IMR-90 (cell line): ENCODE measurements at regions not wholly inside any gene's neighbourhood (a gene's known extent, or its start where the extent isn't known, plus 50 kb on each side); places are given as distances from the start of the nearest gene placed in this dataset.

ENCODE experiments used
- ATAC-seq: fragments of 200-7000 bp; cut with Tn5 transposase; 2 replicates; pipeline ENCODE4 v1.9.1; 2020; ENCODE audit warnings: low read depth, mild to moderate bottlenecking, moderate library complexity
- BruUV-seq: library from RNA; stranded (reverse); fragments of 400-500 nt; replicated peaks from 2 replicates; lab custom pipeline; 2021; lab: Mats Ljungman, UMichigan
- CTCF ChIA-PET: fragments of 300-600 bp; formaldehyde crosslinking; extraction: SDS; loops from one replicate; lab custom pipeline; 2021; ENCODE audit warnings: antibody characterized with exemption; lab: Yijun Ruan, JAX
- POLR2A ChIA-PET: fragments of 300-600 bp; sonication (Branson Sonifier 250); formaldehyde crosslinking; loops from one replicate; lab custom pipeline; 2022; ENCODE audit warnings: antibody characterized with exemption; ENCODE audit not compliant: unreplicated experiment; lab: Charles Lee
- DNase-seq: peaks from one replicate; pipeline ENCODE4 v3.0.0; 2013
- H2AFZ ChIP-seq: replicated peaks from 2 replicates; pipeline ENCODE3; 2013; ENCODE audit warnings: low read length, mild to moderate bottlenecking; ENCODE audit not compliant: poor library complexity
- H2AK5ac ChIP-seq: 2 replicates; pipeline ENCODE4 v1.6.1; 2013; ENCODE audit warnings: low read depth, low read length, inconsistent platforms
- H2AK9ac ChIP-seq: replicated peaks from 2 replicates; pipeline ENCODE3; 2013; ENCODE audit warnings: mild to moderate bottlenecking, low read depth, low read length, moderate library complexity; ENCODE audit not compliant: poor library complexity
- H2BK120ac ChIP-seq: 2 replicates; pipeline ENCODE4 v1.6.1; 2013; ENCODE audit warnings: low read depth, low read length, inconsistent platforms
- H2BK15ac ChIP-seq: 3 replicates; pipeline ENCODE4 v1.6.1; 2013; ENCODE audit warnings: low read depth, low read length, inconsistent platforms
- H2BK20ac ChIP-seq: 2 replicates; pipeline ENCODE4 v1.6.1; 2013; ENCODE audit warnings: low read depth, mild to moderate bottlenecking, inconsistent platforms, low read length, moderate library complexity
- H2BK5ac ChIP-seq: 2 replicates; pipeline ENCODE4 v1.6.1; 2013; ENCODE audit warnings: mild to moderate bottlenecking, low read depth, low read length, inconsistent platforms; ENCODE audit not compliant: poor library complexity, severe bottlenecking
- H3K14ac ChIP-seq: replicated peaks from 2 replicates; pipeline ENCODE4 v1.6.1; 2013; ENCODE audit warnings: low read depth, low read length, inconsistent platforms
- H3K18ac ChIP-seq: 2 replicates; pipeline ENCODE4 v1.6.1; 2013; ENCODE audit warnings: low read depth, low read length, control low read depth
- H3K23ac ChIP-seq: 2 replicates; pipeline ENCODE4 v1.6.1; 2013; ENCODE audit warnings: low read depth, low read length, inconsistent platforms
- H3K27ac ChIP-seq: 2 replicates; pipeline ENCODE4 v1.5.1; 2013; ENCODE audit warnings: mild to moderate bottlenecking, control low read depth, low read length; ENCODE audit not compliant: insufficient read depth
- H3K27me3 ChIP-seq: 2 replicates; pipeline ENCODE4 v1.6.1; 2013; ENCODE audit warnings: low read length; ENCODE audit not compliant: control insufficient read depth, insufficient read depth
- H3K36me3 ChIP-seq: 2 replicates; pipeline ENCODE4 v1.6.1; 2013; ENCODE audit warnings: low read length, mixed read lengths; ENCODE audit not compliant: control insufficient read depth, insufficient read depth
- H3K4ac ChIP-seq: 2 replicates; pipeline ENCODE4 v1.6.1; 2013; ENCODE audit warnings: low read depth, low read length, inconsistent platforms
- H3K4me1 ChIP-seq: 2 replicates; pipeline ENCODE4 v1.6.1; 2013; ENCODE audit warnings: low read length, mixed read lengths; ENCODE audit not compliant: control insufficient read depth, insufficient read depth
- H3K4me2 ChIP-seq: 2 replicates; pipeline ENCODE4 v1.6.1; 2013; ENCODE audit warnings: low read depth, mild to moderate bottlenecking, control low read depth, low read length, moderate library complexity
- H3K4me3 ChIP-seq: 2 replicates; pipeline ENCODE4 v1.5.1; 2013; ENCODE audit warnings: low read depth, mild to moderate bottlenecking, control low read depth, low read length, moderate library complexity; ENCODE audit not compliant: insufficient read depth
- H3K56ac ChIP-seq: 2 replicates; pipeline ENCODE4 v1.6.1; 2013; ENCODE audit warnings: low read length, inconsistent platforms; ENCODE audit not compliant: insufficient read depth; ENCODE audit errors: extremely low read depth
- H3K79me1 ChIP-seq, 2 experiments: 2 replicates each; pipeline ENCODE4 v1.6.1; 2013; ENCODE audit warnings: low read length in 2 of 2, inconsistent platforms in 1 of 2, low read depth in 1 of 2
- H3K9ac ChIP-seq: 2 replicates; pipeline ENCODE4 v1.6.1; 2013; ENCODE audit warnings: low read depth, low read length, control low read depth
- H3K9me1 ChIP-seq: 2 replicates; pipeline ENCODE4 v1.6.1; 2013; ENCODE audit warnings: low read length, inconsistent platforms; ENCODE audit not compliant: insufficient read depth
- H3K9me3 ChIP-seq: 2 replicates; pipeline ENCODE4 v1.6.1; 2013; ENCODE audit warnings: low read length; ENCODE audit not compliant: control insufficient read depth, insufficient read depth
- H4K20me1 ChIP-seq: 2 replicates; pipeline ENCODE4 v1.6.1; 2013; ENCODE audit warnings: low read length, inconsistent platforms; ENCODE audit not compliant: insufficient read depth
- H4K5ac ChIP-seq: 2 replicates; pipeline ENCODE4 v1.6.1; 2013; ENCODE audit warnings: mild to moderate bottlenecking, low read depth, low read length, control low read depth
- H4K8ac ChIP-seq, 2 experiments: 2 replicates each; pipeline ENCODE4 v1.6.1; 2013; ENCODE audit warnings: low read depth in 2 of 2, low read length in 2 of 2, control low read depth in 1 of 2, inconsistent platforms in 1 of 2
- H4K91ac ChIP-seq: 2 replicates; pipeline ENCODE4 v1.6.1; 2013; ENCODE audit warnings: low read depth, low read length, inconsistent platforms; ENCODE audit not compliant: insufficient read depth
- BHLHE40 ChIP-seq: fragments of 150-350 bp; IDR thresholded peaks from 2 replicates; pipeline ENCODE4 v1.6.1; 2016; ENCODE audit warnings: mild to moderate bottlenecking, low read depth, low read length
- CEBPB ChIP-seq: IDR thresholded peaks from 2 replicates; pipeline ENCODE4 v1.6.1; 2012; ENCODE audit warnings: low read depth, low read length, improper control_type of control experiment
- CHD1 ChIP-seq: IDR thresholded peaks from 2 replicates; pipeline ENCODE4 v1.6.1; 2012; ENCODE audit warnings: low read depth, low read length, improper control_type of control experiment
- CTCF ChIP-seq: conservative IDR thresholded peaks from 2 replicates; pipeline ENCODE4 v1.5.1; 2012; ENCODE audit warnings: mild to moderate bottlenecking, low read depth, low read length, improper control_type of control experiment
- FOS ChIP-seq: fragments of 150-350 bp; IDR thresholded peaks from 2 replicates; pipeline ENCODE4 v1.6.1; 2016; ENCODE audit warnings: low read depth, low read length
- MAZ ChIP-seq: IDR thresholded peaks from 2 replicates; pipeline ENCODE4 v1.6.1; 2012; ENCODE audit warnings: low read depth, mild to moderate bottlenecking, low read length, improper control_type of control experiment, moderate library complexity, borderline replicate concordance
- MXI1 ChIP-seq: IDR thresholded peaks from 2 replicates; pipeline ENCODE4 v1.6.1; 2012; ENCODE audit warnings: low read depth, mild to moderate bottlenecking, low read length, moderate library complexity, borderline replicate concordance
- NFE2L2 ChIP-seq: fragments of 150-350 bp; IDR thresholded peaks from 2 replicates; pipeline ENCODE4 v1.6.1; 2016; ENCODE audit warnings: low read depth, mild to moderate bottlenecking, low read length
- RAD21 ChIP-seq: IDR thresholded peaks from 2 replicates; pipeline ENCODE4 v1.6.1; 2012; ENCODE audit warnings: low read length, improper control_type of control experiment
- RCOR1 ChIP-seq: IDR thresholded peaks from 2 replicates; pipeline ENCODE4 v1.6.1; 2012; ENCODE audit warnings: mild to moderate bottlenecking, low read length, improper control_type of control experiment; ENCODE audit not compliant: insufficient replicate concordance
- RFX5 ChIP-seq: IDR thresholded peaks from 2 replicates; pipeline ENCODE4 v1.8.0; 2012; ENCODE audit warnings: low read depth, mild to moderate bottlenecking, low read length, moderate library complexity
- SMC3 ChIP-seq: fragments of 150-350 bp; IDR thresholded peaks from 2 replicates; pipeline ENCODE4 v1.6.1; 2016; ENCODE audit warnings: low read depth, mild to moderate bottlenecking, antibody characterized with exemption, low read length, moderate library complexity
- USF2 ChIP-seq: fragments of 150-350 bp; IDR thresholded peaks from 2 replicates; pipeline ENCODE4 v1.6.1; 2017; ENCODE audit warnings: mild to moderate bottlenecking, antibody characterized with exemption, low read length, low read depth
- WGBS, 2 experiments: methylation state at CpG; one replicate each; pipeline versions ENCODE4 v1.1.5 to v1.1.7; 2013; ENCODE audit warnings: missing lambda C conversion rate in 2 of 2; ENCODE audit not compliant: insufficient read length in 1 of 2; ENCODE audit errors: extremely low coverage in 2 of 2; 5-methylcytosine and 5-hydroxymethylcytosine counted together
- dilution Hi-C: fragments of 300-500 bp; cut with HindIII; formaldehyde crosslinking; loops from one replicate; pipeline ENCODE4 v1.14.3; 2018; ENCODE audit warnings: low sequenced_read_pairs; ENCODE audit not compliant: unreplicated experiment
- in situ Hi-C: fragments of 300-500 bp; cut with MboI; formaldehyde crosslinking; loops from 3 replicates; pipeline ENCODE4 v1.14.3; 2019; ENCODE audit warnings: low sequenced_read_pairs, inconsistent platforms, mixed read lengths
- intact Hi-C: fragments of 100-400 bp; cut with micrococcal nuclease; formaldehyde crosslinking; loops from 2 replicates; pipeline ENCODE4 v1.10.0; 2022

DNA sequence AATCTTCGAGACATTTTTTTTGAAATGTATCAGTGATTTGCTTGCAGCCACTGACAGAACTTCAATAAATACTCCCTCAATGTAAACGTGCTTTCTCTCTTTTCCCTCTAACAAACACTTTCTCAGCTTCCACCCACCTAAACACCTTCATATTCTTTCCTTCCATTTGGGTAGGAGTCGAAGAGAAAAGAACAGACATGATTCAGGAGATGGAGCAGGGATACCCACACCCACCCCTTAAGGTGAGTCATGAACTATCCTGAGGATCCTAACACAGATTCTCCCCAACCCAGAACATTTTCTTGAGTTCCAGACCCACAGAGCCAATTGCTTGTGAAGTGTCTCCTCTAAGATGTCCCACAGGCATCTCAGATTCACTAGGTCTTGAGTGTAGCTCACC lies 488.8 kb downstream of the CDK5RAP2 start:
- Histone ChIP-seq H2BK15ac (no peak overlapping the region), H3K4me1 (no peaks in the 10 kb centered on the region), H3K14ac (no peak overlapping the region), H3K18ac (no peak overlapping the region), H3K4me2 (no peak overlapping the region), H3K4me3 (no peak overlapping the region), H4K20me1 (no peaks in the 10 kb centered on the region), H2BK20ac (no peak overlapping the region), H3K36me3 (no peaks in the 10 kb centered on the region), H3K23ac (no peak overlapping the region), H2BK120ac (no peak overlapping the region), H3K9me3 (peaks cover 5% of the 10 kb centered on the region; the same call in 1 of the 2 replicates), H2AK9ac (no peak overlapping the region), H3K79me1 (no peaks in the 10 kb centered on the region), H3K4ac (no peak overlapping the region), H3K27me3 (no peaks in the 10 kb centered on the region), H4K8ac (no peak overlapping the region), H3K27ac (no peak overlapping the region), H2AK5ac (no peak overlapping the region), H4K91ac (no peak overlapping the region), H3K9me1 (no peaks in the 10 kb centered on the region), H3K56ac (no peak overlapping the region), H4K5ac (no peak overlapping the region), H2BK5ac (no peak overlapping the region), H3K9ac (no peak overlapping the region), H2AFZ (no peak overlapping the region)
- BruUV-seq = no TSS peak
- dilution Hi-C loops (no loop called here), intact Hi-C loops (no loop called here), in situ Hi-C loops (no loop called here)
- DNase-seq (no peak), ATAC-seq (no peak)
- POLR2A ChIA-PET = no interaction called here
- no peak for TF ChIP-seq RFX5
- no peak for TF ChIP-seq USF2
- no peak for TF ChIP-seq MAZ
- TF ChIP-seq FOS = no peak
- no peak for TF ChIP-seq RCOR1
- TF ChIP-seq CEBPB = no peak
- no peak for TF ChIP-seq RAD21
- no peak for TF ChIP-seq NFE2L2
- TF ChIP-seq BHLHE40 = no peak
- no peak for TF ChIP-seq MXI1
- TF ChIP-seq CTCF = no peak
- TF ChIP-seq SMC3 = no peak
- TF ChIP-seq CHD1 = no peak
- no CpG with 5 or more reads among the region's 3 CpGs for WGBS, 2 experiments
- CTCF ChIA-PET = no interaction called here
